CD4-positive, alpha-beta T cell treated with Interleukin-1 beta for 1 hour (primary cell): ENCODE measurements at regions not wholly inside any gene's neighbourhood (a gene's known extent, or its start where the extent isn't known, plus 50 kb on each side); places are given as distances from the start of the nearest gene placed in this dataset.
"Not testable (repeated sequence)": the region's sequence is repeated elsewhere in the genome, so short reads cannot be mapped to it uniquely, and the experiment has no call there.

ENCODE experiments used
- DNase-seq, 2 donors: peaks; one replicate each; pipeline ENCODE4 v3.0.0-alpha.2; 2020 to 2022

GRCh38 chrX:5289949-5290348 lies 938.7 kb downstream of the NLGN4X start:
- DNase-seq, result not testable (repeated sequence)

- no peak for DNase-seq
These were observed 949.8 kb downstream of the NLGN4X start for GRCh38 chrX:5278908-5279307.

- no peak for DNase-seq
These were observed 963.3 kb downstream of the NLGN4X start for GRCh38 chrX:5265324-5265850.

- DNase-seq, result no peak
These were observed 978.6 kb downstream of the NLGN4X start for GRCh38 chrX:5250106-5250505.

- no peak for DNase-seq
These were observed 986.4 kb downstream of the NLGN4X start for GRCh38 chrX:5242091-5242790.

- no peak for DNase-seq
These were observed 991.9 kb downstream of the NLGN4X start for GRCh38 chrX:5236749-5237148.

- DNase-seq, result no peak
These were observed 992.6 kb downstream of the NLGN4X start for GRCh38 chrX:5236096-5236495.

GRCh38 chrX:5233830-5234229 lies 994.8 kb downstream of the NLGN4X start:
- no peak for DNase-seq

GRCh38 chrX:5220421-5220820 lies 1008.2 kb downstream of the NLGN4X start:
- no peak for DNase-seq

- DNase-seq, result no peak
These were observed 1033.9 kb downstream of the NLGN4X start for GRCh38 chrX:5194806-5195205.

GRCh38 chrX:5180135-5180741 lies 1048.4 kb downstream of the NLGN4X start:
- DNase-seq, result no peak

- no peak for DNase-seq
These were observed 1051.9 kb downstream of the NLGN4X start for GRCh38 chrX:5176766-5177165.

GRCh38 chrX:5163663-5164062 lies 1065.0 kb downstream of the NLGN4X start:
- DNase-seq, result no peak

GRCh38 chrX:5155301-5155700 lies 1073.4 kb downstream of the NLGN4X start:
- DNase-seq, result no peak

- no peak for DNase-seq
These were observed 1082.7 kb downstream of the NLGN4X start for GRCh38 chrX:5145957-5146356.

GRCh38 chrX:5142644-5143043 lies 1086.0 kb downstream of the NLGN4X start:
- no peak for DNase-seq

GRCh38 chrX:5122181-5122678 lies 1106.4 kb downstream of the NLGN4X start:
- no peak for DNase-seq

GRCh38 chrX:5117816-5118215 lies 1110.9 kb downstream of the NLGN4X start:
- no peak for DNase-seq

- DNase-seq, result no peak
These were observed 1115.5 kb downstream of the NLGN4X start for GRCh38 chrX:5113128-5113527.

- DNase-seq, result no peak
These were observed 1128.7 kb downstream of the NLGN4X start for GRCh38 chrX:5100004-5100403.

- no peak for DNase-seq
These were observed 1142.3 kb downstream of the NLGN4X start for GRCh38 chrX:5086388-5086787.

- DNase-seq, result no peak
These were observed 1144.4 kb downstream of the NLGN4X start for GRCh38 chrX:5084279-5084678.

- no peak for DNase-seq
These were observed 1146.0 kb downstream of the NLGN4X start for GRCh38 chrX:5082705-5083104.

- DNase-seq, result no peak
These were observed 1147.9 kb downstream of the NLGN4X start for GRCh38 chrX:5080791-5081190.
